ENCODE measurements at regions not wholly inside any gene's neighbourhood (a gene's known extent, or its start where the extent isn't known, plus 50 kb on each side); places are given as distances from the start of the nearest gene placed in this dataset.

DNA sequence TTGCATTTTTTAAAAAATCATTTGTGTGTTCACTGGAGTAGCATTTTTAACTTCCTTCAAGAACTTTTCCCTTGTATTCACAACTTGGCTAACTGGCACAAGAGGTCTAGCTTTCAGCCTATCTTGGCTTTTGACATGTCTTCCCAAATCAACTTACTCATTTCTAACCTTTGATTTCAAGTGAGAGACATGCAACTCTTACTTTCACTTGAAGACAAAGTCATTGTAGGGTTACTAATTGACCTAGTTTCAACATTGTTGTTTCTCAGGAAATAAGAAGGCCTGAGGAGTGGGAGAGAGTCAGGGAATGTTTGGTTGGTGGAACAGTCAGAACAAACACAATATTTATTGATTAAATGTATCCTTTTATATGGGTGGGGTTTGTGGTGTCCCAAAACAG, 95.0 kb upstream of the C9orf72 start:
- H3K4me3 ChIP-seq (ENCODE audit: low read length): no peak overlapping the region
- DNase-seq (ENCODE audit: low read depth): no peak
- TF ChIP-seq, protein P1, sequence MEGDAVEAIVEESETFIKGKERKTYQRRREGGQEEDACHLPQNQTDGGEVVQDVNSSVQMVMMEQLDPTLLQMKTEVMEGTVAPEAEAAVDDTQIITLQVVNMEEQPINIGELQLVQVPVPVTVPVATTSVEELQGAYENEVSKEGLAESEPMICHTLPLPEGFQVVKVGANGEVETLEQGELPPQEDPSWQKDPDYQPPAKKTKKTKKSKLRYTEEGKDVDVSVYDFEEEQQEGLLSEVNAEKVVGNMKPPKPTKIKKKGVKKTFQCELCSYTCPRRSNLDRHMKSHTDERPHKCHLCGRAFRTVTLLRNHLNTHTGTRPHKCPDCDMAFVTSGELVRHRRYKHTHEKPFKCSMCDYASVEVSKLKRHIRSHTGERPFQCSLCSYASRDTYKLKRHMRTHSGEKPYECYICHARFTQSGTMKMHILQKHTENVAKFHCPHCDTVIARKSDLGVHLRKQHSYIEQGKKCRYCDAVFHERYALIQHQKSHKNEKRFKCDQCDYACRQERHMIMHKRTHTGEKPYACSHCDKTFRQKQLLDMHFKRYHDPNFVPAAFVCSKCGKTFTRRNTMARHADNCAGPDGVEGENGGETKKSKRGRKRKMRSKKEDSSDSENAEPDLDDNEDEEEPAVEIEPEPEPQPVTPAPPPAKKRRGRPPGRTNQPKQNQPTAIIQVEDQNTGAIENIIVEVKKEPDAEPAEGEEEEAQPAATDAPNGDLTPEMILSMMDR (conservative IDR thresholded peaks at IDR 0.05; ENCODE audit: low read length): no peak

DNA sequence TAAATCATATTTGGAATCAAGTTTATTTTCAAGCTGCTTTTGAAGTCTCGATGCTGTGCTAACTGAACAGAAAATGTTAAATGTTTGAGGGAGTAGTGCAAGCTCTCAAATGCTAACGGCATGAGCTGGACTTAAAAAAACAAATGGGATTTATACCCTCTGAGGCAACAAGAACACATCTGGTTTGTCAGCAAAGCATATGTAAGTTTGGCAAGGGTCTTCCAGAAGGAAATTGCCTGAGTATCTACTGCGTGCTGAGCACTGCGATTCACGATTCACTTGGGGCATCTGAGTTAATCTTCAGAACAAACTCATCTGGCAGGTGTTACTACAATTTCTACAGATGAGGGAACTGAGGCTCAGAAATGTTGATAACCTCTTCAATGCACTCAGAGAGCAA, 98.4 kb upstream of the C9orf72 start:
- H3K4me3 ChIP-seq (ENCODE audit: low read length): no peak overlapping the region
- TF ChIP-seq, protein P1 (conservative IDR thresholded peaks at IDR 0.05; ENCODE audit: low read length): no peak
- DNase-seq (ENCODE audit: low read depth): no peak

DNA sequence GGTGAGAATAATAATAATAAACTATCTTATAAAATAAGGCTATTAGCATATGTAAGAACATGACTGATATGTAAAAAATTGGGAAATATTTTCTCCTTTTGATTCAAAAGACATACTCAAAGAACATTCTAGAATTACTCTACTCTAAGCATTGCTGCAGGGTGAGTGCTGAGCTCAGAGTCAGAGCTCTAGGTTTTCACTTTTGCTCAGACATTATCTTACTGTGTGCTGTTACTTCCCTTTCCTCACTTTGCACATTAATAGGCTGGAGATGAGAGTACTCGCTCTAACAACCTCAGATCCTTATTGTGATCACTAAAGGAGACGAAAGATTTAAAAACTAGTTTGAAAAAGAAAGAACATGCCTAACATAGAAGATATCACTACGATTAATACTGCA, 99.4 kb upstream of the C9orf72 start:
- no peak overlapping the region for H3K4me3 ChIP-seq (ENCODE audit: low read length)
- TF ChIP-seq, protein P1 (conservative IDR thresholded peaks at IDR 0.05; ENCODE audit: low read length): no peak
- DNase-seq (ENCODE audit: low read depth): no peak

DNA sequence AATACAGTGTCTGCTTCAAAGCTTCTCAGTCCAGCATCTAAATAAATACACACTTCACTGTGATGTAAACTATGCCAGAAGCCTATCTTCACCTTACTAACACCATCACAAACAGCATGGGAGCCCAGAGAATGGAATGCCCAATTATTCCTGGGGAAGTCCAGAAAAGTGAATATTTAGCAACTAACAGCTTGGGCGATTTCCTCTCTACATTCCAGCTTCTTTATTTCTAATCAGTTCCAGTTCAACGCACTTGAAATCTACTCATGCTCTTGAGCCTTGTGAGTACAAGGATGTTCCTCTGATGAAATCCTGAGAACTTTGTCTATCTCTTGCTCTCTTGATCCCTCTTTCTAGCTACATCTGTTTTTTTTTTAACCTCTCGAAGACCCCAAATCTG, 100.4 kb upstream of the C9orf72 start:
- TF ChIP-seq, protein P1 (conservative IDR thresholded peaks at IDR 0.05; ENCODE audit: low read length): no peak
- DNase-seq (ENCODE audit: low read depth): no peak
- no peak overlapping the region for H3K4me3 ChIP-seq (ENCODE audit: low read length)

- TF ChIP-seq, protein P1 (conservative IDR thresholded peaks at IDR 0.05; ENCODE audit: low read length): no peak
- H3K4me3 ChIP-seq (ENCODE audit: low read length): no peak overlapping the region
- no peak for DNase-seq (ENCODE audit: low read depth)
These were observed 102.1 kb upstream of the C9orf72 start for GRCh38 chr9:27675354-27675753.

DNA sequence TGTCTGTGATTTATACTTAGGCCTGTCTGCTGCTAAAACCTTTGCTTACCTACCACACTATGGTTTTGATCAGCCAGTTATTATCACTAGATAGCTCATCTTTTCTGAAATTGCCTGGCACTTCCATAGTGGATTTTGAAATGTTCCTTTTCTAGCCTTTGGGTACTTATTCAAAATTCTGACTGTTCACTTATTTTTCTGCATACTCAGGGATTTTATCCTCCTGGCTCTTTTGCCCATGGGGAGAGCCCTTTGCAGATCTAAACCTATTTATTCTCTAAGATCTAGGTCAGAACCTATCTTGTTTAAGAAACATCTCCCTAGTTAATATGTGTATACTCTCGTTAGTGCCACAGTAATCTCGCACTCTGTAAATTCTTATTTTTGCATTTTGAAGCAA, 103.5 kb upstream of the C9orf72 start:
- TF ChIP-seq, protein P1 (conservative IDR thresholded peaks at IDR 0.05; ENCODE audit: low read length): no peak
- DNase-seq (ENCODE audit: low read depth): no peak
- no peak overlapping the region for H3K4me3 ChIP-seq (ENCODE audit: low read length)

DNA sequence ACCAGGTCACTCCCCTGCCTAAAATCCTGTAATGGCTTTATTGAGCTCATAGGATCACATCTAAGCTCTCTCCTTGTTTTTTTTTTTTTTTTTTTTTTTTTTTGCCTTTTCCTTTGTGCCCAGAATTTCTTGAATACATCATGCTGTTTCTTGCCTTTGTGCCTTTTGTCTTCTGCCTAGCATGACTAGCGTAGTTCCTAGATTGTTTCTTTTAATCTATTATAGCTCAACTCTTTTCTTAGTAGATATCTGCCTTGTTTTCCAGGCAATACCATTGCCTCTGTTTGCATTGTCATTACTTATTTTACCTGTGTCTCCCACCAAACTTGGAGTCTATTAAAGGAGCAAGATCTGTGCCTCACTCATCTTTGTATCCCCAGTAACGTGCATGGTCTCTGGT, 106.1 kb upstream of the C9orf72 start:
- TF ChIP-seq, protein P1 (conservative IDR thresholded peaks at IDR 0.05; ENCODE audit: low read length): no peak

More for the DNA sequence above, 106.1 kb upstream of the C9orf72 start:
- no peak for DNase-seq (ENCODE audit: low read depth)
- H3K4me3 ChIP-seq (ENCODE audit: low read length): no peak overlapping the region

Measured in AG10803 (cell line).